GM18505 (cell line): ENCODE measurements at regions not wholly inside any gene's neighbourhood (a gene's known extent, or its start where the extent isn't known, plus 50 kb on each side); places are given as distances from the start of the nearest gene placed in this dataset.

Experiments used
- ATAC-seq: cut with Tn5 transposase; IDR thresholded peaks from one replicate; pipeline ENCODE4 v1.9.1; 2021; ENCODE audit not compliant: unreplicated experiment
- POLR2A ChIP-seq: IDR thresholded peaks from 4 replicates; pipeline ENCODE4 v1.6.1; 2011; ENCODE audit warnings: borderline replicate concordance; ENCODE audit not compliant: insufficient read depth, insufficient read length; ENCODE audit errors: extremely low read depth

DNA sequence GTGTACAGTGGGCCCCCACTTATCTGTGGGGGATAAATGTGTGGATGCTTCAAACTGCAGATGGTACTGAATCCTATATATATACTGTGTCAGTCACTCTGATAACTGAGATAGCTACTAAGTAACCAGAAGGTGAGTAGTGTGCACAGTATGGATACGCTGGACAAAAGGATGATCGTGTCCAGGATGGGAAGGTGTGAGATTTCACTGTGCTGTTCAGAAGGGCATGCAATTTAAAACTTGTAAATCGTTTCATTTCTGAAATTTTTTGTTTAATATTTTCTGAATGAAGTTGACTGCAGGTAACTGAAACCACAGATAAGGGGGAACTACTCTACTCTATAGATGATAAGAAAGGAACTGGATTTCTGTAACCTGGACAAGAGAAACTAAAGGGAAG lies 52.1 kb upstream of the SESN3 start:
- no peak for ATAC-seq
- no peak for TF ChIP-seq POLR2A

DNA sequence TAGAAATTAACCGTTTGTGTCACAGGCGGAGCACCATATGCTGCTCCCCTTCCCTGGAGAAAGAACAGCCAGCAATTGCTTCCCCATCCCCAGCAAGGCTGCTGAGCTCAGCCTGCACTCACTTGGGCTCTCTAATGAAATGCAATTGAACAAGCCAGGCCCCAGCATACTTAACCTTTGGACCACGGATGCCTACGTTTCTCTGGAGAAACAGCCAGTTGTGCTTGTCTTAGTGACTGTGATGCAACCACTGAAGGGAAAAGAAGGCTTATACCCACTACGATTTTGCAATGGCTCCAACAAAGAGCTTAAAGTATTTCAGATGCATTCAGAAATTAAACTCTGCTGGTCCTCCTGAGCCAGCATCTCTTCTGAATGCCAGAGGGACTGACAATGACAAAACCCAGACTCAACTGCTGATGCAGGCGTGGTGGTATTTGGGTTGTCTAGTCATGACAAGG lies 51.3 kb upstream of the SESN3 start:
- no peak for ATAC-seq
- TF ChIP-seq POLR2A = no peak
